A549 (cell line): ENCODE measurements at regions not wholly inside any gene's neighbourhood (a gene's known extent, or its start where the extent isn't known, plus 50 kb on each side); places are given as distances from the start of the nearest gene placed in this dataset.

Experiments
- CTCF ChIP-seq: fragments of >200 bp; sonication (Bioruptor Twin); formaldehyde crosslinking; IDR thresholded peaks from 3 replicates; pipeline ENCODE4 v1.5.1; 2016
- HEYL ChIP-seq: fragments of 250-450 bp; sonication (Bioruptor Pico); IDR thresholded peaks from 2 replicates; pipeline ENCODE4 v1.8.0; 2021; ENCODE audit warnings: mild to moderate bottlenecking, moderate library complexity
- JUN ChIP-seq, 2 experiments: fragments of >200 bp; sonication (Bioruptor Twin); formaldehyde crosslinking; IDR thresholded peaks; 2 replicates in 1 of 2; 3 replicates in 1 of 2; pipeline ENCODE4 v1.6.1; 2016 to 2017
- POLR2A ChIP-seq: IDR thresholded peaks from 2 replicates; pipeline ENCODE4 v1.6.1; 2012; ENCODE audit warnings: mild to moderate bottlenecking, low read length
- POLR2AphosphoS2 ChIP-seq: conservative IDR thresholded peaks from 2 replicates; pipeline ENCODE4 v1.6.1; 2012; ENCODE audit warnings: low read length, improper control_type of control experiment, inconsistent platforms
- RAD21 ChIP-seq, 2 experiments: fragments of >200 bp in 1 of 2; sonication (Bioruptor Twin) in 1 of 2; formaldehyde crosslinking in 1 of 2; IDR thresholded peaks in 1 of 2; conservative IDR thresholded peaks in 1 of 2; 2 replicates in 1 of 2; 3 replicates in 1 of 2; pipeline ENCODE4 v1.6.1; 2012 to 2018; ENCODE audit warnings: inconsistent platforms in 1 of 2
- RFX5 ChIP-seq: fragments of 450-650 bp; IDR thresholded peaks from 2 replicates; pipeline ENCODE4 v1.7.1; 2014; ENCODE audit warnings: antibody characterized with exemption, mild to moderate bottlenecking, moderate library complexity
- USF2 ChIP-seq: fragments of 450-650 bp; IDR thresholded peaks from 2 replicates; pipeline ENCODE4 v1.6.1; 2014; ENCODE audit warnings: antibody characterized with exemption

GRCh38 chr1:65581119-65581518 is 160.7 kb downstream of the LEPR start:
- TF ChIP-seq POLR2A: no peak
- TF ChIP-seq HEYL (CRISPR knock-in tag): no peak
- TF ChIP-seq RAD21 (conservative IDR thresholded peaks at IDR 0.05 in 1 of 2, IDR thresholded peaks at IDR 0.05 in 1 of 2): no peak
- TF ChIP-seq CTCF: no peak
- no peak for TF ChIP-seq POLR2AphosphoS2
- TF ChIP-seq RFX5: no peak
- no peak for TF ChIP-seq JUN (IDR thresholded peaks at IDR 0.05)
- TF ChIP-seq USF2: no peak
